H1 (cell line): ENCODE measurements at regions not wholly inside any gene's neighbourhood (a gene's known extent, or its start where the extent isn't known, plus 50 kb on each side); places are given as distances from the start of the nearest gene placed in this dataset.

ENCODE experiments used
- CTCF ChIA-PET: fragments of 300-600 bp; sonication (Branson Sonifier 250); formaldehyde crosslinking; loops from one replicate; lab custom pipeline; 2021; ENCODE audit not compliant: partially characterized antibody; lab: Charles Lee
- POLR2A ChIA-PET: fragments of 300-600 bp; sonication (Branson Sonifier 250); formaldehyde crosslinking; loops from one replicate; lab custom pipeline; 2021; ENCODE audit warnings: inconsistent platforms; ENCODE audit not compliant: partially characterized antibody; lab: Charles Lee
- DNase-seq, 2 experiments: peaks; one replicate each; pipeline versions ENCODE4 v3.0.0 to v3.0.0-alpha.2; 2010 to 2022; ENCODE audit warnings: low spot score in 2 of 2, low read depth in 1 of 2, mixed read lengths in 1 of 2
- FAIRE-seq: peaks from 2 replicates; lab custom pipeline; 2011; peaks lifted over from hg19 to GRCh38; lab: Jason Lieb, UNC
- H2AFZ ChIP-seq: 2 replicates; pipeline ENCODE4 v1.8.1; 2012; ENCODE audit warnings: low read length, inconsistent platforms
- H2AK5ac ChIP-seq: 2 replicates; pipeline ENCODE4 v1.6.1; 2013; ENCODE audit warnings: low read depth, low read length
- H2BK120ac ChIP-seq: replicated peaks from 2 replicates; pipeline ENCODE3; 2013; ENCODE audit warnings: low read depth, low read length, inconsistent platforms
- H2BK12ac ChIP-seq: 2 replicates; pipeline ENCODE4 v1.6.1; 2013; ENCODE audit warnings: low read depth, low read length
- H2BK15ac ChIP-seq: 2 replicates; pipeline ENCODE4 v1.6.1; 2013; ENCODE audit warnings: low read length
- H2BK20ac ChIP-seq: 2 replicates; pipeline ENCODE4 v1.6.1; 2013; ENCODE audit warnings: low read length
- H2BK5ac ChIP-seq: 2 replicates; pipeline ENCODE4 v1.6.1; 2013; ENCODE audit warnings: low read depth, low read length
- H3K14ac ChIP-seq: 2 replicates; pipeline ENCODE4 v1.6.1; 2013; ENCODE audit warnings: inconsistent platforms; ENCODE audit not compliant: insufficient read length
- H3K18ac ChIP-seq: 2 replicates; pipeline ENCODE4 v1.6.1; 2013; ENCODE audit warnings: low read length; ENCODE audit errors: extremely low read depth
- H3K23ac ChIP-seq: 2 replicates; pipeline ENCODE4 v1.6.1; 2013; ENCODE audit warnings: inconsistent platforms; ENCODE audit not compliant: insufficient read length
- H3K23me2 ChIP-seq: 2 replicates; pipeline ENCODE4 v1.6.1; 2013; ENCODE audit warnings: low read depth, low read length
- H3K27ac ChIP-seq: 2 replicates; pipeline ENCODE4 v1.6.1; 2011; ENCODE audit warnings: low read depth, low read length, inconsistent platforms
- H3K27me3 ChIP-seq, 4 experiments: replicated peaks in 1 of 4; 1 replicate in 1 of 4; 2 replicates in 3 of 4; pipeline versions ENCODE4 v1.6.1 to v1.8.1; 2011 to 2013; ENCODE audit warnings: low read length in 3 of 4, mild to moderate bottlenecking in 3 of 4, inconsistent platforms in 2 of 4, mixed read lengths in 2 of 4, moderate library complexity in 1 of 4; ENCODE audit not compliant: control insufficient read depth in 3 of 4, insufficient read depth in 3 of 4; ENCODE audit errors: extremely low read depth in 1 of 4
- H3K36me3 ChIP-seq, 4 experiments: 2 replicates each; pipeline versions ENCODE4 v1.6.1 to v1.8.1; 2011 to 2013; ENCODE audit warnings: mild to moderate bottlenecking in 4 of 4, low read length in 3 of 4, moderate library complexity in 2 of 4, control low read depth in 1 of 4, inconsistent platforms in 1 of 4; ENCODE audit not compliant: insufficient read depth in 4 of 4, control insufficient read depth in 2 of 4
- H3K4ac ChIP-seq: replicated peaks from 2 replicates; pipeline ENCODE3; 2013; ENCODE audit warnings: low read length, low read depth, mixed read lengths, inconsistent platforms; ENCODE audit not compliant: insufficient read length
- H3K4me1 ChIP-seq, 4 experiments: replicated peaks in 1 of 4; 1 replicate in 1 of 4; 2 replicates in 3 of 4; pipeline versions ENCODE4 v1.6.1 to v1.8.1; 2011 to 2013; ENCODE audit warnings: low read length in 3 of 4, inconsistent platforms in 2 of 4, mixed read lengths in 1 of 4; ENCODE audit not compliant: insufficient read depth in 4 of 4, control insufficient read depth in 3 of 4
- H3K4me2 ChIP-seq, 2 experiments: 2 replicates each; pipeline versions ENCODE4 v1.6.1 to v1.8.1; 2011 to 2013; ENCODE audit warnings: low read depth in 2 of 2, low read length in 2 of 2, control low read depth in 1 of 2, inconsistent platforms in 1 of 2, mild to moderate bottlenecking in 1 of 2; ENCODE audit not compliant: insufficient read depth in 1 of 2
- H3K4me3 ChIP-seq, 4 experiments: fragments of 200-600, 300-600 bp in 1 of 4; sonication (generic), shearing (Covaris generic), sonication (Bioruptor Twin) in 1 of 4; 2 replicates each; pipeline versions ENCODE4 v1.5.1 to v1.8.1; 2011 to 2016; ENCODE audit warnings: low read length in 4 of 4, low read depth in 3 of 4, control low read depth in 2 of 4, inconsistent platforms in 2 of 4, mild to moderate bottlenecking in 2 of 4, mixed read lengths in 1 of 4, moderate library complexity in 1 of 4; ENCODE audit not compliant: insufficient read depth in 2 of 4; ENCODE audit errors: extremely low read depth in 1 of 4
- H3K56ac ChIP-seq: replicated peaks from 2 replicates; pipeline ENCODE3; 2013; ENCODE audit warnings: low read depth, mild to moderate bottlenecking, mixed read lengths, low read length, inconsistent platforms; ENCODE audit not compliant: insufficient read length
- H3K79me1 ChIP-seq: 2 replicates; pipeline ENCODE4 v1.6.1; 2013; ENCODE audit warnings: low read depth, low read length, control low read depth
- H3K79me2 ChIP-seq, 2 experiments: 2 replicates each; pipeline versions ENCODE4 v1.6.1 to v1.8.1; 2012 to 2013; ENCODE audit warnings: low read length in 2 of 2, mild to moderate bottlenecking in 2 of 2, inconsistent platforms in 1 of 2; ENCODE audit not compliant: insufficient read depth in 2 of 2, control insufficient read depth in 1 of 2
- H3K9ac ChIP-seq, 4 experiments: replicated peaks in 1 of 4; 1 replicate in 1 of 4; 2 replicates in 3 of 4; pipeline versions ENCODE4 v1.6.1 to v1.8.1; 2011 to 2013; ENCODE audit warnings: low read depth in 3 of 4, low read length in 3 of 4, control low read depth in 2 of 4, mild to moderate bottlenecking in 2 of 4, moderate library complexity in 2 of 4, inconsistent platforms in 1 of 4; ENCODE audit errors: extremely low read depth in 1 of 4
- H3K9me3 ChIP-seq, 2 experiments: 2 replicates each; pipeline versions ENCODE4 v1.6.1 to v1.8.1; 2012 to 2013; ENCODE audit warnings: mild to moderate bottlenecking in 2 of 2, moderate library complexity in 2 of 2, control low read depth in 1 of 2, inconsistent platforms in 1 of 2, low read depth in 1 of 2, low read length in 1 of 2, mixed read lengths in 1 of 2; ENCODE audit not compliant: insufficient read depth in 2 of 2
- H4K20me1 ChIP-seq, 2 experiments: replicated peaks in 1 of 2; 2 replicates each; pipeline versions ENCODE3 to v1.8.1; 2011 to 2013; ENCODE audit warnings: inconsistent platforms in 2 of 2, low read length in 2 of 2, mild to moderate bottlenecking in 1 of 2; ENCODE audit not compliant: insufficient read depth in 2 of 2, control insufficient read depth in 1 of 2
- H4K5ac ChIP-seq: 2 replicates; pipeline ENCODE4 v1.6.1; 2013; ENCODE audit warnings: low read length, low read depth, mixed read lengths, inconsistent platforms; ENCODE audit not compliant: insufficient read length
- H4K8ac ChIP-seq: 2 replicates; pipeline ENCODE4 v1.8.0; 2013; ENCODE audit warnings: mild to moderate bottlenecking, moderate library complexity, low read length, inconsistent platforms; ENCODE audit not compliant: insufficient read depth; ENCODE audit errors: extremely low read depth
- H4K91ac ChIP-seq: replicated peaks from 2 replicates; pipeline ENCODE3; 2013; ENCODE audit warnings: low read length, mixed read lengths, inconsistent platforms; ENCODE audit not compliant: insufficient read length
- CBX5 ChIP-seq: fragments of 300-800, 300-1000 bp; sonication (generic); IDR thresholded peaks from 2 replicates; pipeline ENCODE4 v1.7.1; 2016; ENCODE audit warnings: antibody characterized with exemption, low read length, low read depth
- CREB1 ChIP-seq: IDR thresholded peaks from 2 replicates; pipeline ENCODE4 v1.6.1; 2012; ENCODE audit warnings: inconsistent platforms
- CTBP2 ChIP-seq: IDR thresholded peaks from 2 replicates; pipeline ENCODE4 v1.7.0; 2011; ENCODE audit warnings: borderline replicate concordance, mild to moderate bottlenecking, moderate library complexity, mixed read lengths, low read length; ENCODE audit not compliant: insufficient read depth, insufficient read length
- WGBS, 2 experiments: shearing (Covaris generic) in 1 of 2; methylation state at CpG; one replicate each; pipeline versions ENCODE4 v1.1.6 to v1.1.7; 2013 to 2015; ENCODE audit warnings: low lambda C conversion rate in 2 of 2, mixed read lengths in 2 of 2, inconsistent platforms in 1 of 2, low coverage in 1 of 2, missing lambda C conversion rate in 1 of 2; ENCODE audit not compliant: insufficient replicate concordance in 2 of 2, insufficient coverage in 1 of 2, insufficient read length in 1 of 2; ENCODE audit errors: extremely low coverage in 1 of 2, missing lambda C conversion rate in 1 of 2; 5-methylcytosine and 5-hydroxymethylcytosine counted together

DNA sequence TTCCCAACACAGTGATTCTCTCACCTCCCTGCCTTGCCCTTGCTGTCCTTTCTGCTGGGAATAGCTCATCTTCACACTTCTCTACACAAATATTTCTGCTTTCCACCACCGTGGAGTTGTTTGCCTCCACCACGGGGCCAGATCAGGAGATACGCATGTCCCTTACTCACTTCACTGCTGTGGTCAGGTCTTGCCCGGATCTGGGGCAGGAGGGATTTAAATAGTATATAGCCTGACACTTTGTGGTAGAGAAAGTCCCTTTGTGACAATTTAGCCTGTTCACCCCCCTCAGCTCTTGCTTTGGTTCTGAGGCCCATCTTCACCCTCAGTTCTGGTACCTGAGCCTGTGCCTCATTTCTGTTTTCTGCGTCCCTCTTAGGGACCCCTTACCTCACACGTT is 92.6 kb upstream of the PREP start:
- Histone ChIP-seq H3K23me2 (no peaks in the 10 kb centered on the region), H4K91ac (no peak overlapping the region), H3K4me1 (no peaks in the 10 kb centered on the region; a peak in 1 of 7 replicates), H3K4ac (no peak overlapping the region), H3K27me3 (no peaks in the 10 kb centered on the region), H3K27ac (no peak overlapping the region), H2BK120ac (no peak overlapping the region), H3K79me2 (no peaks in the 10 kb centered on the region), H4K8ac (no peak overlapping the region), H2BK20ac (no peak overlapping the region), H3K14ac (no peak overlapping the region), H3K9ac (no peak overlapping the region), H4K5ac (no peak overlapping the region), H3K4me3 (no peak overlapping the region), H3K18ac (no peak overlapping the region), H2BK12ac (no peak overlapping the region), H2BK5ac (no peak overlapping the region), H3K56ac (no peak overlapping the region), H3K36me3 (no peaks in the 10 kb centered on the region), H3K79me1 (no peaks in the 10 kb centered on the region), H3K23ac (no peak overlapping the region), H2BK15ac (no peak overlapping the region), H3K9me3 (no peaks in the 10 kb centered on the region), H3K4me2 (no peak overlapping the region), H2AK5ac (no peak overlapping the region), H4K20me1 (no peaks in the 10 kb centered on the region), H2AFZ (no peak overlapping the region)
- FAIRE-seq (no peak), DNase-seq (no peak)
- POLR2A ChIA-PET, result no interaction called here
- CTCF ChIA-PET, result no interaction called here
- 90% methylated on average over 6 of the region's 6 CpGs; no CpG with 5 or more reads in 1 of the 2 experiments for WGBS, 2 experiments
- TF ChIP-seq CREB1 (no peak), CTBP2 (no peak), CBX5 (no peak)
